Loucy (cell line): ENCODE measurements at regions not wholly inside any gene's neighbourhood (a gene's known extent, or its start where the extent isn't known, plus 50 kb on each side); places are given as distances from the start of the nearest gene placed in this dataset.

Experiments
- EZH2phosphoT487 ChIP-seq: fragments of 200-600 bp; IDR thresholded peaks from 2 replicates; pipeline ENCODE4 v1.6.1; 2018; ENCODE audit warnings: antibody characterized with exemption, mild to moderate bottlenecking, moderate library complexity, borderline replicate concordance
- TF ChIP-seq, protein P1 (sequence below): fragments of 200-600 bp; sonication (generic); conservative IDR thresholded peaks from 2 replicates; pipeline ENCODE4 v1.5.1; 2014; ENCODE audit warnings: mild to moderate bottlenecking, antibody characterized with exemption, low read length

DNA sequence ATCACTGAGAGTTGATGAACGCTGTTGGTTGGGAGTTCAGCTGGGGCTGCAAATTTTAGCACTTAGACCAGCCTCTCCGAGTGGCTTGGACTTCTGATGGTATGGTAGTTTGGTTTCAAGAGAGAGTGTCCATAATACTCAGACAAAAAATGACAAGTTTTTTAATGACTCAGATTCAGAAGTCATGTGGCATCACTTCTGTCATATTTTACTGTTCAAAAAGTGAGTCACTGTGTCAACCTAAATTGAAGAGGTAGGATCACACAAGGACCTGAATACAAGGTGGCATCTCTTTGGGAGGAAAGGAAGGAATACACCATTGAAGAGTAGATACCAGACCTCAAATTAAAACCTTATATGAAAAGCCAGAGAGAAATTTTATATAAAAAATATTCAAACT lies 99.1 kb upstream of the CHMP2B start:
- TF ChIP-seq, protein P1, sequence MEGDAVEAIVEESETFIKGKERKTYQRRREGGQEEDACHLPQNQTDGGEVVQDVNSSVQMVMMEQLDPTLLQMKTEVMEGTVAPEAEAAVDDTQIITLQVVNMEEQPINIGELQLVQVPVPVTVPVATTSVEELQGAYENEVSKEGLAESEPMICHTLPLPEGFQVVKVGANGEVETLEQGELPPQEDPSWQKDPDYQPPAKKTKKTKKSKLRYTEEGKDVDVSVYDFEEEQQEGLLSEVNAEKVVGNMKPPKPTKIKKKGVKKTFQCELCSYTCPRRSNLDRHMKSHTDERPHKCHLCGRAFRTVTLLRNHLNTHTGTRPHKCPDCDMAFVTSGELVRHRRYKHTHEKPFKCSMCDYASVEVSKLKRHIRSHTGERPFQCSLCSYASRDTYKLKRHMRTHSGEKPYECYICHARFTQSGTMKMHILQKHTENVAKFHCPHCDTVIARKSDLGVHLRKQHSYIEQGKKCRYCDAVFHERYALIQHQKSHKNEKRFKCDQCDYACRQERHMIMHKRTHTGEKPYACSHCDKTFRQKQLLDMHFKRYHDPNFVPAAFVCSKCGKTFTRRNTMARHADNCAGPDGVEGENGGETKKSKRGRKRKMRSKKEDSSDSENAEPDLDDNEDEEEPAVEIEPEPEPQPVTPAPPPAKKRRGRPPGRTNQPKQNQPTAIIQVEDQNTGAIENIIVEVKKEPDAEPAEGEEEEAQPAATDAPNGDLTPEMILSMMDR, result no peak
- TF ChIP-seq EZH2phosphoT487, result no peak
